HUES6 (cell line): ENCODE measurements at regions not wholly inside any gene's neighbourhood (a gene's known extent, or its start where the extent isn't known, plus 50 kb on each side); places are given as distances from the start of the nearest gene placed in this dataset.
"Not testable (repeated sequence)": the region's sequence is repeated elsewhere in the genome, so short reads cannot be mapped to it uniquely, and the experiment has no call there.

Source experiments
- H3K27ac ChIP-seq: 2 replicates; pipeline ENCODE4 v1.7.0; 2013; ENCODE audit warnings: low read depth, mild to moderate bottlenecking, low read length, inconsistent platforms
- H3K27me3 ChIP-seq: 2 replicates; pipeline ENCODE4 v1.6.1; 2013; ENCODE audit warnings: low read length; ENCODE audit not compliant: control insufficient read depth, insufficient read depth
- H3K36me3 ChIP-seq: 2 replicates; pipeline ENCODE4 v1.6.1; 2013; ENCODE audit warnings: low read length; ENCODE audit not compliant: control insufficient read depth, insufficient read depth
- H3K4me1 ChIP-seq: 2 replicates; pipeline ENCODE4 v1.6.1; 2013; ENCODE audit warnings: low read length; ENCODE audit not compliant: control insufficient read depth, insufficient read depth
- H3K4me3 ChIP-seq: 2 replicates; pipeline ENCODE4 v1.5.1; 2013; ENCODE audit warnings: low read depth, low read length
- H3K9ac ChIP-seq: one replicate; pipeline ENCODE4 v1.6.1; 2013; ENCODE audit warnings: mild to moderate bottlenecking, low read length
- H3K9me3 ChIP-seq: 2 replicates; pipeline ENCODE4 v1.6.1; 2013; ENCODE audit warnings: low read depth, low read length; ENCODE audit not compliant: control insufficient read depth, insufficient read depth

GRCh38 chr13:31545616-31546015 is 193.7 kb upstream of the RXFP2 start:
- Histone ChIP-seq H3K27ac (no peak overlapping the region), H3K9ac (no peak overlapping the region), H3K4me3 (no peak overlapping the region), H3K27me3 (no peaks in the 10 kb centered on the region), H3K4me1 (no peaks in the 10 kb centered on the region), H3K36me3 (no peaks in the 10 kb centered on the region), H3K9me3 (no peaks in the 10 kb centered on the region)

GRCh38 chr13:31556376-31556775 is 182.9 kb upstream of the RXFP2 start:
- Histone ChIP-seq H3K36me3 (no peaks in the 10 kb centered on the region), H3K9me3 (no peaks in the 10 kb centered on the region), H3K9ac (no peak overlapping the region), H3K27me3 (no peaks in the 10 kb centered on the region), H3K4me3 (no peak overlapping the region), H3K4me1 (no peaks in the 10 kb centered on the region; the same call in 1 of the 2 replicates), H3K27ac (no peak overlapping the region)

- H3K9me3 ChIP-seq: peaks cover 18% of the 10 kb centered on the region
- H3K4me1 ChIP-seq, H3K27me3 ChIP-seq, H3K9ac ChIP-seq, H3K4me3 ChIP-seq, H3K36me3 ChIP-seq, H3K27ac ChIP-seq: not testable (repeated sequence)
Observed at GRCh38 chr13:31584221-31584620, 155.1 kb upstream of the RXFP2 start.

- Histone ChIP-seq H3K27ac (no peak overlapping the region), H3K9ac (no peak overlapping the region), H3K4me1 (no peaks in the 10 kb centered on the region; the same call in 1 of the 2 replicates), H3K27me3 (no peaks in the 10 kb centered on the region), H3K4me3 (no peak overlapping the region), H3K9me3 (peaks cover 18% of the 10 kb centered on the region), H3K36me3 (no peaks in the 10 kb centered on the region)
Observed at GRCh38 chr13:31587698-31588266, 151.5 kb upstream of the RXFP2 start.

DNA sequence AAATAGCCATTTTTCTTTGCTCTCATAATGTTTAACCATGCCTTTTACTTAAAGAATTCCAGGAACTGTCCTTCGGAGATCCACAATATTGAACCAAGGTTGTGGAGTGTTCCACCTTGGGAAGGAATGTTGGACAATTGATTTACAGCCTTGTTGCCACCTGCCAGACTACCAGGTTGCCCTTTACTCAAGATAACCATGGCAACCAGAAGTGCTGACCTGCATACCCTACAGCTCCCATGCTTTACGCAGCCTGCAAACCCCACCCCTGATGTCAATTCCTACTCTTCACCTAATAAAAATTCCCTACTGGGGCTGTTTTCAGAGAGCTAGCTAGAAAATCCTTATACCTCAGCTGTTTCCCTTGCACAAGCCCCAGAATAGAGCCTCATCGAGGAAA is 151.0 kb upstream of the RXFP2 start:
- Histone ChIP-seq H3K4me1 (no peaks in the 10 kb centered on the region; the same call in 1 of the 2 replicates), H3K27me3 (no peaks in the 10 kb centered on the region), H3K9me3 (peaks cover 18% of the 10 kb centered on the region), H3K36me3 (no peaks in the 10 kb centered on the region), H3K9ac (no peak overlapping the region), H3K27ac (no peak overlapping the region), H3K4me3 (no peak overlapping the region)

DNA sequence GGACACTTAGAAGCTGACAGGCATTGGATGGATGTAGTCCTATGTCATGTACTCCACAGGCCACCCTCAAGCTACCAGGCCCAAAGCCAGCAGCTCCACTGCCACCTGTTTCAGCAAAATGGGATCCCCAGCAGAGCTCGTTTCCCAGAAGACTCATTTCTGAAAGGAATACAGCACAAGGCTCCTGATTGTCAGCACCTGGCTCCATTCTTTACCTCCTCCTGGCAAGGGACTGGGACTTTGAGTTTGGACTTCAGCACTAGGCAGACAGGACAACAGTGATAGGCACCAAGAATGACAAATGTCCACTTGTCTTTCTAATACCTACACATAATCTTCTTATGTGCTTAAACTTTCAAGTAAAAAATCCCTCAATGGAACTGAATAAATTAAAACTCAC is 150.4 kb upstream of the RXFP2 start:
- no peaks in the 10 kb centered on the region for H3K27me3 ChIP-seq
- no peaks in the 10 kb centered on the region; the same call in 1 of the 2 replicates for H3K4me1 ChIP-seq
- H3K27ac ChIP-seq: no peak overlapping the region
- no peaks in the 10 kb centered on the region for H3K36me3 ChIP-seq
- H3K9ac ChIP-seq: no peak overlapping the region
- H3K9me3 ChIP-seq: peaks cover 18% of the 10 kb centered on the region
- H3K4me3 ChIP-seq: no peak overlapping the region

DNA sequence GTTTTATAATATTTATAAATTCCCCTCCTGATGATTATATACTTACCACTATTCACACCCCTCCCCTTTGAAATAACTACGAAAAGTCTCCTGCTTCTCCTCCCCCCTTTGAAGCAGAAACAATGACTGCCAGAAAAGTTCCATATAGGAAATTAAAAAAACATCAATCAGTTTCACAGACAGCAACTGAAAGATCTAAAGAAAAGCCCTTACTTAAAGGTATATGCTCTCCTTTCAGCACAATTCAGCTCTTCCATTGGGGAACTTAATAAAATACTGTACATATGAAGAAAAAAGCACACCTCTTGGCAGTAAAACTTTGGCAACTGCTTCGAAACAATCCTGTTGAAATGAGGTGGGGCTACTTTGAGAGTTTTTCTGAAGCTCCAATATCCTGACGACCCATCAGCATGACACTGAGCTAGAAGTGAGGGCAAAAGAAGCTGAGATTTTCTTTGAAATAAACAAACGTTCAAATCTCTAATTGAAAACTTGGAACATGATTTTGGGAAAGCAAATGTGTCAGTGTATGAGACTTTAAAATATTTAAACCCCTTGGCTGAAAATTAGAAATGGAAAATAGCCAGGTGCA is 147.6 kb upstream of the RXFP2 start:
- Histone ChIP-seq H3K36me3 (no peaks in the 10 kb centered on the region), H3K9me3 (peaks cover 2% of the 10 kb centered on the region; the same call in 1 of the 2 replicates), H3K4me1 (no peaks in the 10 kb centered on the region; the same call in 1 of the 2 replicates), H3K27ac (no peak overlapping the region), H3K9ac (no peak overlapping the region), H3K27me3 (no peaks in the 10 kb centered on the region), H3K4me3 (no peak overlapping the region)

- H3K9ac ChIP-seq: no peak overlapping the region
- no peaks in the 10 kb centered on the region for H3K27me3 ChIP-seq
- no peak overlapping the region for H3K27ac ChIP-seq
- no peaks in the 10 kb centered on the region for H3K36me3 ChIP-seq
- no peak overlapping the region for H3K4me3 ChIP-seq
- H3K9me3 ChIP-seq: no peaks in the 10 kb centered on the region
- no peaks in the 10 kb centered on the region; the same call in 1 of the 2 replicates for H3K4me1 ChIP-seq
Observed at GRCh38 chr13:31594056-31594455, 145.3 kb upstream of the RXFP2 start.

DNA sequence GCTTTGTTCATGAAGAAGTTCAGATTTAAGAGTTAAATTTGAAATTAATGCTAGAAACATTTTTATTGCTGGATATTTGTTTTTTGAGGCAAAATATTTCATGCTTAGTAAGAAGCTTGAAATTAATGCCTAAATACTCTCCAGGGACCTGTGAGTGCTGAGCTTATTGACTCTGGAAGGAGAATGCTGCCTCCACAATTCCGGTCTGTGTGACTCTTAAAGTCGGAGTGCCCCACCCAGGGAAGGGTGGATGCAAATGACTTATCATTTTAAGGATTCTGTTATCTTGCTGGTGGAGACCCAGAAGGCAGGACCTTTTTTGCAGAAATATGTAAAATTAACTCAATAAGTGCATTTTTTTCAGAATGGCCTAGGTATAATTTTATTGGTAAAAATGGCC is 143.8 kb upstream of the RXFP2 start:
- Histone ChIP-seq H3K4me1 (no peaks in the 10 kb centered on the region; the same call in 1 of the 2 replicates), H3K36me3 (no peaks in the 10 kb centered on the region), H3K27ac (no peak overlapping the region), H3K9me3 (no peaks in the 10 kb centered on the region), H3K9ac (no peak overlapping the region), H3K4me3 (no peak overlapping the region), H3K27me3 (no peaks in the 10 kb centered on the region)

DNA sequence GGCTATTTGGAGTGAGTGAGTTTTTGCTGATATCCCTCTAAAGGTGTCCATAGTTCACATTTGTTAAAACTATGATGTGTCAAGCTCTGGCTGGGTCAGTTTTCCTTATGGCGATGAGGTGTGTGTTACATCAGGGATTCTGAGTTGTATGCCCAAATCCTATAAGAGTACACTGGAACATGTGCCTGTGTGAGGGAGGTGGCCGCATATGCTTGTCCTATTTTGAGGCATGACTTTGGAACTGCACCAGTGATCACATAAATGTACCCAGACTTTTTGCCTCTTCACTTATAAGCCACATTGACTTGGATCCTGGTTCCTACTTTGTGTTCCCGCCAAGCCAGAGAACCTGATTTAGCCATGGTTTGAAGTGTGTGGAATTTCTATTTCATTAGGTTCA is 140.3 kb upstream of the RXFP2 start:
- Histone ChIP-seq H3K36me3 (no peaks in the 10 kb centered on the region), H3K27ac (no peak overlapping the region), H3K9ac (no peak overlapping the region), H3K27me3 (no peaks in the 10 kb centered on the region), H3K9me3 (peaks cover under 1% of the 10 kb centered on the region; the same call in 1 of the 2 replicates), H3K4me3 (no peak overlapping the region), H3K4me1 (no peaks in the 10 kb centered on the region)

GRCh38 chr13:31605076-31605860 is 134.1 kb upstream of the RXFP2 start:
- 0 out of 2 replicates have a peak, but pooled peaks cover 5% of the 10 kb centered on the region for H3K4me1 ChIP-seq
- H3K9me3 ChIP-seq: peaks cover 2% of the 10 kb centered on the region; the same call in 1 of the 2 replicates
- H3K27ac ChIP-seq: no peak overlapping the region
- H3K36me3 ChIP-seq: no peaks in the 10 kb centered on the region
- H3K27me3 ChIP-seq: no peaks in the 10 kb centered on the region
- H3K4me3 ChIP-seq: no peak overlapping the region
- no peak overlapping the region for H3K9ac ChIP-seq
